ENCODE measurements at regions not wholly inside any gene's neighbourhood (a gene's known extent, or its start where the extent isn't known, plus 50 kb on each side); places are given as distances from the start of the nearest gene placed in this dataset.

DNA sequence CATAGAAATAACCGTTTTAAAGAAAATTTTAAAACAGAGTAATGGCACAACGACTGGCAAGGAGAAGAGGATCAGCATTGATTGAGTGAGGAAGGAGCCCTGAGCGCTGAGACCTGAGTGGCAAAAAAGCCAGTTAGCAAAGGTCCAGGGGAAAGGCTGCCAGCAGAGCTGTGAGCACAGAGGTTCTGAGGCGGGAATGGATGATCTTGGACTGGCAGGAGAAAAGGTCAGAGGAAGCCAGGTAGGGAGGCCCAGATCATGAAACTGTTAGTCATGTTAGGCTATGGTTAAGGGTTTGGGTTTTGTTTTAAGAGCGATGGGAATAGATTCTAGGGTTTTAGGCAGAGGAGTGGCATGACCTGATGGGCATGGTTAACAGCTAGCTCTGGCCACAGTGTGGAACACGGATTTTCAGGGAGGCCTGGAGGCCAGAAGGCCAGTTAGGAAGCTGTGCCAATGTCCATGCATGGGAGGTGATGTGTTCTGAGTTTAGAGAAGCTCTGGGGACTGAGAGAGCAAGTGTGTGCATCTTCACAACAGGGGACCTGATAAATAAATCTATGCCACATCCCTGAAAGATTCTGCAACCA, 57.7 kb upstream of the GALNT10 start:
- TF ChIP-seq RCOR1 (IDR thresholded peaks at IDR 0.05; ENCODE audit: low read length) (no peak), FOXM1 (IDR thresholded peaks at IDR 0.05; ENCODE audit: low read depth) (no peak), FOSL2 (IDR thresholded peaks at IDR 0.05; ENCODE audit: borderline replicate concordance, low read depth) (no peak), TAF1 (IDR thresholded peaks at IDR 0.05; ENCODE audit: borderline replicate concordance, low read depth, low read length) (no peak), GABPA (IDR thresholded peaks at IDR 0.05; ENCODE audit: low read depth) (no peak), JUND (IDR thresholded peaks at IDR 0.05) (no peak), NFIC (IDR thresholded peaks at IDR 0.05; ENCODE audit: borderline replicate concordance) (no peak), MAX (IDR thresholded peaks at IDR 0.05; ENCODE audit: low read depth) (no peak), GATA2 (CRISPR knock-in tag; IDR thresholded peaks at IDR 0.05) (no peak), RFX5 (IDR thresholded peaks at IDR 0.05; ENCODE audit: low read length) (no peak), MEF2A (IDR thresholded peaks at IDR 0.05; ENCODE audit: borderline replicate concordance, low read depth) (no peak), REST (IDR thresholded peaks at IDR 0.05; ENCODE audit: low read depth, low read length) (no peak), RAD21 (IDR thresholded peaks at IDR 0.05; ENCODE audit: low read length) (no peak), SIN3A (IDR thresholded peaks at IDR 0.05; ENCODE audit: borderline replicate concordance, low read depth, low read length) (no peak)
- TF ChIP-seq, protein P1, sequence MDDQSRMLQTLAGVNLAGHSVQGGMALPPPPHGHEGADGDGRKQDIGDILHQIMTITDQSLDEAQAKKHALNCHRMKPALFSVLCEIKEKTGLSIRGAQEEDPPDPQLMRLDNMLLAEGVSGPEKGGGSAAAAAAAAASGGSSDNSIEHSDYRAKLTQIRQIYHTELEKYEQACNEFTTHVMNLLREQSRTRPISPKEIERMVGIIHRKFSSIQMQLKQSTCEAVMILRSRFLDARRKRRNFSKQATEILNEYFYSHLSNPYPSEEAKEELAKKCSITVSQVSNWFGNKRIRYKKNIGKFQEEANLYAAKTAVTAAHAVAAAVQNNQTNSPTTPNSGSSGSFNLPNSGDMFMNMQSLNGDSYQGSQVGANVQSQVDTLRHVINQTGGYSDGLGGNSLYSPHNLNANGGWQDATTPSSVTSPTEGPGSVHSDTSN (IDR thresholded peaks at IDR 0.05): no peak
- TF ChIP-seq, protein P2, sequence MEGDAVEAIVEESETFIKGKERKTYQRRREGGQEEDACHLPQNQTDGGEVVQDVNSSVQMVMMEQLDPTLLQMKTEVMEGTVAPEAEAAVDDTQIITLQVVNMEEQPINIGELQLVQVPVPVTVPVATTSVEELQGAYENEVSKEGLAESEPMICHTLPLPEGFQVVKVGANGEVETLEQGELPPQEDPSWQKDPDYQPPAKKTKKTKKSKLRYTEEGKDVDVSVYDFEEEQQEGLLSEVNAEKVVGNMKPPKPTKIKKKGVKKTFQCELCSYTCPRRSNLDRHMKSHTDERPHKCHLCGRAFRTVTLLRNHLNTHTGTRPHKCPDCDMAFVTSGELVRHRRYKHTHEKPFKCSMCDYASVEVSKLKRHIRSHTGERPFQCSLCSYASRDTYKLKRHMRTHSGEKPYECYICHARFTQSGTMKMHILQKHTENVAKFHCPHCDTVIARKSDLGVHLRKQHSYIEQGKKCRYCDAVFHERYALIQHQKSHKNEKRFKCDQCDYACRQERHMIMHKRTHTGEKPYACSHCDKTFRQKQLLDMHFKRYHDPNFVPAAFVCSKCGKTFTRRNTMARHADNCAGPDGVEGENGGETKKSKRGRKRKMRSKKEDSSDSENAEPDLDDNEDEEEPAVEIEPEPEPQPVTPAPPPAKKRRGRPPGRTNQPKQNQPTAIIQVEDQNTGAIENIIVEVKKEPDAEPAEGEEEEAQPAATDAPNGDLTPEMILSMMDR (IDR thresholded peaks at IDR 0.05): no peak
- TF ChIP-seq, protein P3, sequence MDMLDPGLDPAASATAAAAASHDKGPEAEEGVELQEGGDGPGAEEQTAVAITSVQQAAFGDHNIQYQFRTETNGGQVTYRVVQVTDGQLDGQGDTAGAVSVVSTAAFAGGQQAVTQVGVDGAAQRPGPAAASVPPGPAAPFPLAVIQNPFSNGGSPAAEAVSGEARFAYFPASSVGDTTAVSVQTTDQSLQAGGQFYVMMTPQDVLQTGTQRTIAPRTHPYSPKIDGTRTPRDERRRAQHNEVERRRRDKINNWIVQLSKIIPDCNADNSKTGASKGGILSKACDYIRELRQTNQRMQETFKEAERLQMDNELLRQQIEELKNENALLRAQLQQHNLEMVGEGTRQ (IDR thresholded peaks at IDR 0.05; ENCODE audit: borderline replicate concordance, low read depth, low read length): no peak
- POLR2A ChIA-PET: no interaction called here
- Histone ChIP-seq H4K20me1 (ENCODE audit: insufficient read depth) (no peaks in the 10 kb centered on the region), H3K4me2 (no peak overlapping the region), H2AFZ (ENCODE audit: low read depth) (no peak overlapping the region), H3K27ac (ENCODE audit: low read depth in 2 of 2, low read length in 1 of 2) (no peak overlapping the region), H3K27me3 (ENCODE audit: insufficient read depth) (no peaks in the 10 kb centered on the region; the same call in 1 of the 2 replicates), H3K36me3 (replicated peaks in 1 of 2; ENCODE audit: control insufficient read depth in 1 of 2, insufficient read depth in 2 of 2, low read length in 1 of 2) (no peaks in the 10 kb centered on the region), H3F3A (replicated peaks; ENCODE audit: insufficient read depth) (no peaks in the 10 kb centered on the region), H3K4me1 (ENCODE audit: control insufficient read depth in 1 of 2, insufficient read depth in 2 of 2, low read depth in 1 of 2, low read length in 1 of 2) (no peaks in the 10 kb centered on the region), H3K9me3 (no peaks in the 10 kb centered on the region), H3K79me2 (ENCODE audit: insufficient read depth) (no peaks in the 10 kb centered on the region), H3K9me2 (no peaks in the 10 kb centered on the region), H3K4me3 (ENCODE audit: low read depth in 2 of 2, low read length in 1 of 2) (no peak overlapping the region), H3K9ac (no peak overlapping the region)
- WGBS (ENCODE audit: low lambda C conversion rate): 46% methylated on average over 6 of the region's 6 CpGs
- DNase-seq: no peak
- CTCF ChIA-PET: interaction anchor here (1.0 to 1.5 kb wide), 2 partner anchors 61 to 207 kb away, joined by 3 to 4 read pairs; no protein-coding TSS in a partner anchor
